Spleen (tissue), 11 donors: ENCODE measurements at regions not wholly inside any gene's neighbourhood (a gene's known extent, or its start where the extent isn't known, plus 50 kb on each side); places are given as distances from the start of the nearest gene placed in this dataset.
"Not testable (repeated sequence)": the region's sequence is repeated elsewhere in the genome, so short reads cannot be mapped to it uniquely, and the experiment has no call there.

Experiments used
- DNase-seq: peaks from one replicate; pipeline ENCODE4 v3.0.0-alpha.2; 2020
- H3K27ac ChIP-seq, 8 donors: fragments of 200-600 bp; sonication (generic) in 7 of 8; 1 replicate in 4 of 8; 2 replicates in 4 of 8; pipeline versions ENCODE4 v1.5.0 to v1.8.0; 2016 to 2021; ENCODE audit warnings: inconsistent platforms in 4 of 8, mild to moderate bottlenecking in 4 of 8, moderate library complexity in 1 of 8
- H3K27me3 ChIP-seq, 7 donors: fragments of 200-600 bp; sonication (generic) in 6 of 7; replicated peaks in 1 of 7; 1 replicate in 4 of 7; 2 replicates in 3 of 7; pipeline versions ENCODE4 v1.5.0 to v1.8.0; 2016 to 2021; ENCODE audit warnings: inconsistent platforms in 3 of 7, mild to moderate bottlenecking in 1 of 7
- H3K36me3 ChIP-seq, 6 donors: fragments of 200-600 bp; sonication (generic) in 5 of 6; 1 replicate in 4 of 6; 2 replicates in 2 of 6; pipeline versions ENCODE4 v1.5.0 to v1.8.0; 2016 to 2021; ENCODE audit warnings: inconsistent platforms in 2 of 6
- H3K4me1 ChIP-seq, 6 donors: fragments of 200-600 bp; sonication (generic) in 5 of 6; 1 replicate in 3 of 6; 2 replicates in 3 of 6; pipeline versions ENCODE4 v1.5.0 to v1.8.0; 2016 to 2021; ENCODE audit warnings: inconsistent platforms in 3 of 6
- H3K4me3 ChIP-seq, 8 donors: fragments of 200-600 bp; sonication (generic) in 7 of 8; 1 replicate in 4 of 8; 2 replicates in 4 of 8; pipeline versions ENCODE4 v1.5.0 to v1.8.0; 2016 to 2021; ENCODE audit warnings: inconsistent platforms in 4 of 8, mild to moderate bottlenecking in 4 of 8, moderate library complexity in 2 of 8
- H3K9me3 ChIP-seq, 8 donors: fragments of 200-600 bp; sonication (generic) in 7 of 8; 1 replicate in 4 of 8; 2 replicates in 4 of 8; pipeline versions ENCODE4 v1.5.0 to v1.8.0; 2016 to 2021; ENCODE audit warnings: inconsistent platforms in 4 of 8
- POLR2A ChIP-seq, 3 donors: fragments of 450-650 bp; IDR thresholded peaks; one replicate each; pipeline ENCODE4 v1.5.1; 2017; ENCODE audit warnings: antibody characterized with exemption in 3 of 3, mild to moderate bottlenecking in 1 of 3
- POLR2AphosphoS5 ChIP-seq, 3 donors: sonication (generic); formaldehyde crosslinking; IDR thresholded peaks; one replicate each; pipeline ENCODE4 v1.5.1; 2017; ENCODE audit warnings: antibody characterized with exemption in 3 of 3
- WGBS, 5 donors: extraction: QIAGEN DNeasy Blood & Tissue Kit in 3 of 5; methylation state at CpG; one replicate each; pipeline versions ENCODE4 v1.1.5 to v1.1.7; 2013 to 2018; 5-methylcytosine and 5-hydroxymethylcytosine counted together
- intact Hi-C: fragments of 100-400 bp; cut with DNase I; formaldehyde crosslinking; loops from one replicate; pipeline ENCODE4 v1.15.0; 2023; ENCODE audit warnings: low total_unique reads
- TF ChIP-seq, protein P1 (sequence below), 11 experiments: fragments of 200-600 bp in 7 of 11; fragments of 450-650 bp in 4 of 11; sonication (generic) in 4 of 11; IDR thresholded peaks in 8 of 11; conservative IDR thresholded peaks in 3 of 11; 1 replicate in 7 of 11; 2 replicates in 4 of 11; pipeline versions ENCODE4 v1.4.0 to v1.8.0; 2016 to 2021; ENCODE audit warnings: antibody characterized with exemption in 11 of 11, inconsistent platforms in 4 of 11, mild to moderate bottlenecking in 1 of 11
- donor health status: healthy with polysubstance abuse.
- donor health status: DM: no; HTN: no; CAD: no; lungs with moderate emphysema.
- donor health status: DM: no; HTN: no; CAD: no.
- donor health status: Bipolar disorder and iron deficiency.
- donor health status: healthy.
- donor health status: DM: no; HTN: no; CAD: no.
- donor health status: DM: yes; HTN: yes; CAD: no.

DNA sequence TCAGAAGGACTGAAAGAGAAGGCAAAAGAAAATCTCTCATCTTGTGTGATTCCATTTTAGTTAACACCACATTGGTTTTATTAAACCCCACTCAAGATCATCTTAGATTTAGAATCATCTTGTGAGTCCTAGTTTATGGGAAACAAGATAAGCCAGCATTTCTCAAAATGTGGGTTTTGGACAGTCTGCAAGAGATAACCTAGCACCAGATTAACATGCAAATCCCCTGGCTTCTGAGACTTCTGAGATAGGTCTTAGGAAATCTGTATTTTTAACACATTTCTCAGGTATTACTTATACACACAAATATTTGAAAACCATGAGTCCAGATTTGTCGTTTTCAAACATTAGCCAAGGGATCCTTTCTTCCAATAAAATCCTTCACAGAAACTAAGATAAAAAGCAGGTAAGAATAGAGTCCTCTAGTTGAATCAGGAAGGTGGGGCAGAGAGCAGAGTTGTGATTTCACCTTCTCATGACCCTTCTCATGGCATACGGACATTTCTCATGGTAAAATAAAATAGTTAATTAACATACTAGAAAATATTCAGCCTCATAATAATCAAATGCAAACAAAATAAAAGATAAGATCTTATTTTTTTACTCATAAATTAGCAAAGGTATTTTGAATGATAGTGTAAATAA is 287.2 kb upstream of the FN1 start:
- TF ChIP-seq POLR2A (IDR thresholded peaks at IDR 0.05) (no peak), POLR2AphosphoS5 (IDR thresholded peaks at IDR 0.05) (no peak)
- TF ChIP-seq, protein P1, sequence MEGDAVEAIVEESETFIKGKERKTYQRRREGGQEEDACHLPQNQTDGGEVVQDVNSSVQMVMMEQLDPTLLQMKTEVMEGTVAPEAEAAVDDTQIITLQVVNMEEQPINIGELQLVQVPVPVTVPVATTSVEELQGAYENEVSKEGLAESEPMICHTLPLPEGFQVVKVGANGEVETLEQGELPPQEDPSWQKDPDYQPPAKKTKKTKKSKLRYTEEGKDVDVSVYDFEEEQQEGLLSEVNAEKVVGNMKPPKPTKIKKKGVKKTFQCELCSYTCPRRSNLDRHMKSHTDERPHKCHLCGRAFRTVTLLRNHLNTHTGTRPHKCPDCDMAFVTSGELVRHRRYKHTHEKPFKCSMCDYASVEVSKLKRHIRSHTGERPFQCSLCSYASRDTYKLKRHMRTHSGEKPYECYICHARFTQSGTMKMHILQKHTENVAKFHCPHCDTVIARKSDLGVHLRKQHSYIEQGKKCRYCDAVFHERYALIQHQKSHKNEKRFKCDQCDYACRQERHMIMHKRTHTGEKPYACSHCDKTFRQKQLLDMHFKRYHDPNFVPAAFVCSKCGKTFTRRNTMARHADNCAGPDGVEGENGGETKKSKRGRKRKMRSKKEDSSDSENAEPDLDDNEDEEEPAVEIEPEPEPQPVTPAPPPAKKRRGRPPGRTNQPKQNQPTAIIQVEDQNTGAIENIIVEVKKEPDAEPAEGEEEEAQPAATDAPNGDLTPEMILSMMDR (IDR thresholded peaks at IDR 0.05 in 8 of 11, conservative IDR thresholded peaks at IDR 0.05 in 3 of 11) = no peak
- Histone ChIP-seq H3K9me3 (no peaks in the 10 kb centered on the region), H3K36me3 (no peaks in the 10 kb centered on the region), H3K4me3 (no peak overlapping the region), H3K4me1 (peaks cover 0 to 5% (median 1%) of the 10 kb centered on the region in 6 donors), H3K27me3 (no peaks in the 10 kb centered on the region), H3K27ac (no peak overlapping the region)
- DNase-seq = no peak
- 89 to 95% (median 91%) methylated on average over 2 of the region's 2 CpGs for WGBS, 5 donors
- intact Hi-C loops = no loop called here

DNA sequence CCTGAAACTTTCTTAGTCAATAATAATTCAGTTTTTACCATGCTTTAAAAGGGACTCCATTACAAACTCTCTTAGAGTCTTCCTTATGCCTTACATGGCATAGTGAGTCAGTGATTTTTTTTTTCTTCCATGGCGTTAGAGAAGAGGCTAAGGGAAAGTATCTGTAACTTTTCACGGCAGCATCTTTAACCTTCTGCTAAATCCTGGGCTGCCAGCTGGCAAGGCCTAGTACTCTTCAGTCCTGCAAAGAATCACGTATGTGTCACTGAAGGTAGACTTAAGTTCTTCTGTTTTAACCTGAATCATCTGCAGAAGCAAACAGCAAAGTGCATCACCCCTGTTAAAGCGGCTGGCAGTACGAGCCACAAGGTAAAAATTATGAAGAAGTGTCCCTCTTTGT is 286.3 kb upstream of the FN1 start:
- WGBS, 5 donors = 86 to 95% (median 91%) methylated on average over 5 of the region's 5 CpGs
- peaks cover 0 to 5% (median 0%) of the 10 kb centered on the region in 6 donors for H3K4me1 ChIP-seq
- no peak overlapping the region for H3K4me3 ChIP-seq
- H3K9me3 ChIP-seq = no peaks in the 10 kb centered on the region
- DNase-seq = no peak
- H3K27me3 ChIP-seq = no peaks in the 10 kb centered on the region
- H3K36me3 ChIP-seq = no peaks in the 10 kb centered on the region
- no peak for TF ChIP-seq POLR2A (IDR thresholded peaks at IDR 0.05)
- TF ChIP-seq, protein P1 (IDR thresholded peaks at IDR 0.05 in 8 of 11, conservative IDR thresholded peaks at IDR 0.05 in 3 of 11) = no peak
- TF ChIP-seq POLR2AphosphoS5 (IDR thresholded peaks at IDR 0.05) = no peak
- H3K27ac ChIP-seq = no peak overlapping the region
- intact Hi-C loops = no loop called here

- DNase-seq, H3K27ac ChIP-seq, H3K27me3 ChIP-seq, H3K36me3 ChIP-seq, H3K4me3 ChIP-seq, H3K4me1 ChIP-seq, H3K9me3 ChIP-seq, intact Hi-C loops: not testable (repeated sequence)
- WGBS, 5 donors = 84 to 92% (median 91%) methylated on average over 1 of the region's 1 CpG
These were observed 285.6 kb upstream of the FN1 start for GRCh38 chr2:215721515-215721914.

- H3K36me3 ChIP-seq = no peaks in the 10 kb centered on the region
- H3K9me3 ChIP-seq = no peaks in the 10 kb centered on the region
- intact Hi-C loops = no loop called here
- peaks cover 0 to 2% (median 0%) of the 10 kb centered on the region in 6 donors for H3K4me1 ChIP-seq
- no peak for DNase-seq
- TF ChIP-seq POLR2AphosphoS5 (IDR thresholded peaks at IDR 0.05) (no peak), POLR2A (IDR thresholded peaks at IDR 0.05) (no peak)
- TF ChIP-seq, protein P1 (IDR thresholded peaks at IDR 0.05 in 8 of 11, conservative IDR thresholded peaks at IDR 0.05 in 3 of 11) = no peak
- H3K27me3 ChIP-seq = no peaks in the 10 kb centered on the region
- no peak overlapping the region for H3K27ac ChIP-seq
- H3K4me3 ChIP-seq = no peak overlapping the region
- WGBS, 5 donors = 41 to 52% (median 47%) methylated on average over 3 of the region's 3 CpGs
These were observed 283.0 kb upstream of the FN1 start for GRCh38 chr2:215718890-215719289.

GRCh38 chr2:215718436-215718835 is 282.6 kb upstream of the FN1 start:
- peaks cover 0 to 5% (median 0%) of the 10 kb centered on the region in 6 donors for H3K4me1 ChIP-seq
- 64 to 77% (median 72%) methylated on average over 2 of the region's 2 CpGs for WGBS, 5 donors
- no peak overlapping the region for H3K4me3 ChIP-seq
- H3K9me3 ChIP-seq = no peaks in the 10 kb centered on the region
- TF ChIP-seq POLR2AphosphoS5 (IDR thresholded peaks at IDR 0.05) = no peak
- TF ChIP-seq, protein P1 (IDR thresholded peaks at IDR 0.05 in 8 of 11, conservative IDR thresholded peaks at IDR 0.05 in 3 of 11) = no peak
- TF ChIP-seq POLR2A (IDR thresholded peaks at IDR 0.05) = no peak
- intact Hi-C loops = no loop called here
- no peaks in the 10 kb centered on the region for H3K36me3 ChIP-seq
- H3K27me3 ChIP-seq = no peaks in the 10 kb centered on the region
- H3K27ac ChIP-seq = no peak overlapping the region
- DNase-seq = no peak
